AG08395 (cell line): ENCODE measurements at regions not wholly inside any gene's neighbourhood (a gene's known extent, or its start where the extent isn't known, plus 50 kb on each side); places are given as distances from the start of the nearest gene placed in this dataset.

Experiments used
- DNase-seq: peaks from one replicate; pipeline ENCODE4 v3.0.0; 2012; ENCODE audit warnings: mixed read lengths, low spot score

- DNase-seq, result no peak
Measured at GRCh38 chr3:22942981-22943380, 260.1 kb upstream of the UBE2E2 start.

GRCh38 chr3:22947851-22948250 lies 255.3 kb upstream of the UBE2E2 start:
- no peak for DNase-seq

GRCh38 chr3:22951910-22952309 lies 251.2 kb upstream of the UBE2E2 start:
- DNase-seq, result no peak

- DNase-seq, result no peak
Measured at GRCh38 chr3:22952860-22953259, 250.3 kb upstream of the UBE2E2 start.

GRCh38 chr3:22959593-22959992 lies 243.5 kb upstream of the UBE2E2 start:
- DNase-seq, result no peak

- peak; percentile 51 for DNase-seq
Measured at GRCh38 chr3:22960105-22960984, 242.8 kb upstream of the UBE2E2 start.

GRCh38 chr3:22962244-22962643 lies 240.9 kb upstream of the UBE2E2 start:
- DNase-seq, result no peak

GRCh38 chr3:22966349-22966748 lies 236.8 kb upstream of the UBE2E2 start:
- no peak for DNase-seq

GRCh38 chr3:22969276-22969675 lies 233.9 kb upstream of the UBE2E2 start:
- no peak for DNase-seq

GRCh38 chr3:22971497-22971896 lies 231.6 kb upstream of the UBE2E2 start:
- no peak for DNase-seq

- DNase-seq, result no peak
Measured at GRCh38 chr3:22977042-22977441, 226.1 kb upstream of the UBE2E2 start.

- no peak for DNase-seq
Measured at GRCh38 chr3:22977650-22978289, 225.4 kb upstream of the UBE2E2 start.

- DNase-seq, result no peak
Measured at GRCh38 chr3:22979581-22979980, 223.5 kb upstream of the UBE2E2 start.

GRCh38 chr3:22980346-22980745 lies 222.8 kb upstream of the UBE2E2 start:
- no peak for DNase-seq

GRCh38 chr3:22981166-22981565 lies 222.0 kb upstream of the UBE2E2 start:
- no peak for DNase-seq

- no peak for DNase-seq
Measured at GRCh38 chr3:22981861-22982260, 221.3 kb upstream of the UBE2E2 start.

GRCh38 chr3:22982981-22983587 lies 220.0 kb upstream of the UBE2E2 start:
- no peak for DNase-seq

GRCh38 chr3:22986958-22987357 lies 216.2 kb upstream of the UBE2E2 start:
- DNase-seq, result no peak

- no peak for DNase-seq
Measured at GRCh38 chr3:22988566-22988965, 214.6 kb upstream of the UBE2E2 start.

- DNase-seq, result no peak
Measured at GRCh38 chr3:22989716-22990115, 213.4 kb upstream of the UBE2E2 start.

GRCh38 chr3:22990291-22991200 lies 212.6 kb upstream of the UBE2E2 start:
- no peak for DNase-seq

GRCh38 chr3:22994781-22995180 lies 208.3 kb upstream of the UBE2E2 start:
- no peak for DNase-seq
